Omental fat pad (tissue), 3 donors: ENCODE measurements at regions not wholly inside any gene's neighbourhood (a gene's known extent, or its start where the extent isn't known, plus 50 kb on each side); places are given as distances from the start of the nearest gene placed in this dataset.
A peak's percentile ranks its signal among the peaks of the same experiment; 100 is the strongest.

ENCODE experiments used
- ATAC-seq: fragments of 150-250 bp; one replicate; pipeline ENCODE4 v1.9.1; 2016; ENCODE audit warnings: mild to moderate bottlenecking, moderate library complexity; ENCODE audit not compliant: low FRiP score
- DNase-seq: peaks from one replicate; pipeline ENCODE4 v3.0.0-alpha.2; 2019; ENCODE audit warnings: low spot score
- TF ChIP-seq, protein P1 (sequence below), 3 donors: fragments of 450-650 bp; IDR thresholded peaks; one replicate each; pipeline ENCODE4 v1.5.1; 2016 to 2017; ENCODE audit warnings: antibody characterized with exemption in 3 of 3, mild to moderate bottlenecking in 3 of 3, moderate library complexity in 2 of 3

DNA sequence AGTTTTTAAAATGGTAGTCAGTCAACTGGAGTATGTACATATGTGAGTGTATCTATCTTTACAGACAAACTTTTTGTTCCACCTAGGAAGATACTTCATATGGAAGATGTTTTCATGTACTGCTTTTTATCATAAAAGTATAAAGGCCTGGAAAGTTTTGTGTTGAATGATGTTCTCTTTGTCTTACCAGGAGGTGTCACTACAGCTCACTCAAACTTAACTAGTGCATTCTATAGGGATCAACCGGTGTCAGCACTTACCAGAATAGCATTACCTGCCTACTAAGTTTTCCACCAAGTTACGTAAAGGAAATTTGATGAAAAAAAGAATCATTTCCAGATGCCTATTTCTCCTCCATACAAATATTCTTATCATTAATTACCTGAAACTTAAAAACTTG is 522.6 kb upstream of the SEMA6D start:
- no peak for DNase-seq
- ATAC-seq, result no peak
- TF ChIP-seq, protein P1, sequence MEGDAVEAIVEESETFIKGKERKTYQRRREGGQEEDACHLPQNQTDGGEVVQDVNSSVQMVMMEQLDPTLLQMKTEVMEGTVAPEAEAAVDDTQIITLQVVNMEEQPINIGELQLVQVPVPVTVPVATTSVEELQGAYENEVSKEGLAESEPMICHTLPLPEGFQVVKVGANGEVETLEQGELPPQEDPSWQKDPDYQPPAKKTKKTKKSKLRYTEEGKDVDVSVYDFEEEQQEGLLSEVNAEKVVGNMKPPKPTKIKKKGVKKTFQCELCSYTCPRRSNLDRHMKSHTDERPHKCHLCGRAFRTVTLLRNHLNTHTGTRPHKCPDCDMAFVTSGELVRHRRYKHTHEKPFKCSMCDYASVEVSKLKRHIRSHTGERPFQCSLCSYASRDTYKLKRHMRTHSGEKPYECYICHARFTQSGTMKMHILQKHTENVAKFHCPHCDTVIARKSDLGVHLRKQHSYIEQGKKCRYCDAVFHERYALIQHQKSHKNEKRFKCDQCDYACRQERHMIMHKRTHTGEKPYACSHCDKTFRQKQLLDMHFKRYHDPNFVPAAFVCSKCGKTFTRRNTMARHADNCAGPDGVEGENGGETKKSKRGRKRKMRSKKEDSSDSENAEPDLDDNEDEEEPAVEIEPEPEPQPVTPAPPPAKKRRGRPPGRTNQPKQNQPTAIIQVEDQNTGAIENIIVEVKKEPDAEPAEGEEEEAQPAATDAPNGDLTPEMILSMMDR (IDR thresholded peaks at IDR 0.05), result no peak

GRCh38 chr15:47196048-47196447 is 521.3 kb upstream of the SEMA6D start:
- TF ChIP-seq, protein P1 (IDR thresholded peaks at IDR 0.05), result peak in 2 of 3 donors; percentile 52 to 67
- ATAC-seq (peak; percentile 93), DNase-seq (peak; percentile 32)

GRCh38 chr15:47203993-47204392 is 513.3 kb upstream of the SEMA6D start:
- TF ChIP-seq, protein P1 (IDR thresholded peaks at IDR 0.05), result no peak
- DNase-seq (no peak), ATAC-seq (no peak)

GRCh38 chr15:47206358-47206978 is 510.8 kb upstream of the SEMA6D start:
- TF ChIP-seq, protein P1 (IDR thresholded peaks at IDR 0.05), result no peak
- no peak for ATAC-seq
- DNase-seq, result no peak

DNA sequence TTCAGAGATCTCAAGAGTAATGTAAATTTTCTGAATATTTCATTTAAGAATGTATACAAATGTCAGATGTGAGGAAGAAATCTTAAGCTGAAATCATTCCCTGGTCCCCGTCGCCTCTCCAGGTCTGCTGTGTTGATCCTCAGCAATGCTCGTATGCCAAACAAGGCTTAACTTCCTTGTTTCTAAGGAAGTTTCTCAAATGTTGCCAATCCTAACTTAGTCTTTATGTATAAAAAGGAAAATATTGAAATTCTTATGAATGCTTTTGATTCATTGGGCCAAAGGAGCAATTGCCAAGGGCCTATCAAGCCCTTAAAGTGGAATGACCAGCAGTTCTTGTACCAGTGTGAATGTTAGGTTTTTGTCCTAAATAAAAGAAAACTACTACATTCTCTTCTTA is 507.7 kb upstream of the SEMA6D start:
- TF ChIP-seq, protein P1 (IDR thresholded peaks at IDR 0.05), result no peak
- DNase-seq (no peak), ATAC-seq (no peak)

DNA sequence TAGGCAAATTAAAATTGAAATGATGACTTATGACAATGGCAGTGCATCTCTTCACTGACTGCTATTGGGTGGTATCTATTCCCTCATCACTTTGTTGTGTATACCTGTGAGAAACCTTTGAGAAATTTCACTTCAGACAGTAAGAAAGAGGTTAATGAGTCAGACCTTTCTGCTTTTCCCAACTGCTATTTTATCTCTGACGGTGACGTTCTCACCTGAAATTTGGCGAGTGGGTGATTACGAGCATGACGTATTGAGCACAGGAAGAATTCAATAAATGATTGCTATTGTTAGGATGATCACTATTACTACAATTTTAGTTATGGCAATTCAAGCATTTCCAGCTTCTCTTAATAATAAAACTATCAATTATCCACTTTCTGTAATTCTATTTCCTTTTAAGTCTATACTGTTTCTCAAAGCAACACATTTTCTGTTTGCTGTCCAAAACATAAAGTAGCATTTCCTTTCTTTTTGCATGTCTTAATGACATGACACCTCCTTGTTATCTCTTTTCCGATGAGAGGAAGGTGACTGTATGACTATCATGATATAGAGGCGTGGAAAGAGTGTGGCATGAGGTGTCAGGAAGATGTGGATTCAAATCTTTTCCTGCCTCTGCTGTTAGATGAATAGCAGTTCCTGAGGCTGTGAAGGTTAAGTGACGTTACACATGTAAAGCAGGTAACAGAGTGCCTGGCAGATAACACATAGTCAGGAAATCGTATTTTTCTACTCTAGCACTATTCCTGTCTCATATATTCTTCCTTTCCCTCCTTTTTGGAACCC is 504.9 kb upstream of the SEMA6D start:
- DNase-seq (no peak), ATAC-seq (no peak)
- TF ChIP-seq, protein P1 (IDR thresholded peaks at IDR 0.05), result no peak

- ATAC-seq, result no peak
- no peak for DNase-seq
- TF ChIP-seq, protein P1 (IDR thresholded peaks at IDR 0.05), result no peak
Measured at GRCh38 chr15:47213883-47214282, 503.4 kb upstream of the SEMA6D start.
